ENCODE measurements at regions not wholly inside any gene's neighbourhood (a gene's known extent, or its start where the extent isn't known, plus 50 kb on each side); places are given as distances from the start of the nearest gene placed in this dataset.

- TF ChIP-seq POLR2AphosphoS5 (IDR thresholded peaks at IDR 0.05; ENCODE audit: low read depth, low read length) (no peak), TAF1 (IDR thresholded peaks at IDR 0.05; ENCODE audit: borderline replicate concordance, insufficient read depth, low read length) (no peak), FOXP2 (optimal IDR thresholded peaks at IDR 0.05; ENCODE audit: borderline replicate concordance, extremely low read depth, extremely low read length, insufficient read depth) (no peak)
- TF ChIP-seq, protein P1, sequence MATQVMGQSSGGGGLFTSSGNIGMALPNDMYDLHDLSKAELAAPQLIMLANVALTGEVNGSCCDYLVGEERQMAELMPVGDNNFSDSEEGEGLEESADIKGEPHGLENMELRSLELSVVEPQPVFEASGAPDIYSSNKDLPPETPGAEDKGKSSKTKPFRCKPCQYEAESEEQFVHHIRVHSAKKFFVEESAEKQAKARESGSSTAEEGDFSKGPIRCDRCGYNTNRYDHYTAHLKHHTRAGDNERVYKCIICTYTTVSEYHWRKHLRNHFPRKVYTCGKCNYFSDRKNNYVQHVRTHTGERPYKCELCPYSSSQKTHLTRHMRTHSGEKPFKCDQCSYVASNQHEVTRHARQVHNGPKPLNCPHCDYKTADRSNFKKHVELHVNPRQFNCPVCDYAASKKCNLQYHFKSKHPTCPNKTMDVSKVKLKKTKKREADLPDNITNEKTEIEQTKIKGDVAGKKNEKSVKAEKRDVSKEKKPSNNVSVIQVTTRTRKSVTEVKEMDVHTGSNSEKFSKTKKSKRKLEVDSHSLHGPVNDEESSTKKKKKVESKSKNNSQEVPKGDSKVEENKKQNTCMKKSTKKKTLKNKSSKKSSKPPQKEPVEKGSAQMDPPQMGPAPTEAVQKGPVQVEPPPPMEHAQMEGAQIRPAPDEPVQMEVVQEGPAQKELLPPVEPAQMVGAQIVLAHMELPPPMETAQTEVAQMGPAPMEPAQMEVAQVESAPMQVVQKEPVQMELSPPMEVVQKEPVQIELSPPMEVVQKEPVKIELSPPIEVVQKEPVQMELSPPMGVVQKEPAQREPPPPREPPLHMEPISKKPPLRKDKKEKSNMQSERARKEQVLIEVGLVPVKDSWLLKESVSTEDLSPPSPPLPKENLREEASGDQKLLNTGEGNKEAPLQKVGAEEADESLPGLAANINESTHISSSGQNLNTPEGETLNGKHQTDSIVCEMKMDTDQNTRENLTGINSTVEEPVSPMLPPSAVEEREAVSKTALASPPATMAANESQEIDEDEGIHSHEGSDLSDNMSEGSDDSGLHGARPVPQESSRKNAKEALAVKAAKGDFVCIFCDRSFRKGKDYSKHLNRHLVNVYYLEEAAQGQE (IDR thresholded peaks at IDR 0.05; ENCODE audit: insufficient read depth in 1 of 2, low read depth in 2 of 2, low read length in 2 of 2), result no peak
Observed at GRCh38 chr18:40570615-40571014, 1384.4 kb upstream of the PIK3C3 start.

DNA sequence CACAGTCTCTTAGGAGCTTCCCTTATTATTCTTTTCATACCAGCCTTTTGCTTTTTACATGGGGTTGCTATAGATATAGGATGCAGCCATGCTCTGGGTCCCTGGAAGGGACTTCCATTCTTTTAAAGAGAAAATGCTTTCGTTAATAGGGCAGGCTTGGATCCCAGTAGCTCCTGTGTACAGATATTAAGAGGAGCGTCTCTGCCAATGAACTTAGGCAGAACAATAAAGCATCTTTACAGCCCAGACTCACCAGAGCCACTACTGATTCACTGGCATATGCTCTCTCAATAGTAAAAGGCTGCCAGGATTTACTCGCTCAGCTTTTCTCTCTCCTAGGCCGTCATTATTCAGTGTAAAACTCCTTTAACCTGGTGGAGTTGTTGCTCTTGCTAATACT lies 1385.4 kb upstream of the PIK3C3 start:
- no peak for TF ChIP-seq FOXP2 (optimal IDR thresholded peaks at IDR 0.05; ENCODE audit: borderline replicate concordance, extremely low read depth, extremely low read length, insufficient read depth)

DNA sequence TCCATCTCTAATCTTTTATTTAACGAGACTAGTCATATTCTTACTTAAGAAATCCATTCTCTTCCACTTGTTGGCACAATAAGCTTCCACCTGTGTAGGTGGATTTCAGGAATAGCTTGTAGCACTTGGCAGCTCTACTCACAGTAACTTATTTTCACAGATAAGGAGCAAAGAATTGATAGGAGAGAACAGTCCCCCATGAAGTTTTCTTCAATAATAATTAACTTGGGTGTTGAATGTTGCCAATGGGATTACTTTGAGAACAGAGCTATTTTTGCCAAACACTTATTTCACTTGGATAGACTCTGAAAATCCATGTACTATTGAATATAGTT lies 1388.6 kb upstream of the PIK3C3 start:
- no peak for TF ChIP-seq POLR2AphosphoS5 (IDR thresholded peaks at IDR 0.05; ENCODE audit: low read depth, low read length)
- no peak for TF ChIP-seq SIN3A (IDR thresholded peaks at IDR 0.05; ENCODE audit: borderline replicate concordance, insufficient read depth, low read length)
- TF ChIP-seq, protein P1 (IDR thresholded peaks at IDR 0.05; ENCODE audit: insufficient read depth in 1 of 2, low read depth in 2 of 2, low read length in 2 of 2), result no peak
- TF ChIP-seq TAF1 (IDR thresholded peaks at IDR 0.05; ENCODE audit: borderline replicate concordance, insufficient read depth, low read length), result no peak
- no peak for TF ChIP-seq FOXP2 (optimal IDR thresholded peaks at IDR 0.05; ENCODE audit: borderline replicate concordance, extremely low read depth, extremely low read length, insufficient read depth)

GRCh38 chr18:40565805-40566509 lies 1389.1 kb upstream of the PIK3C3 start:
- TF ChIP-seq POLR2AphosphoS5 (IDR thresholded peaks at IDR 0.05; ENCODE audit: low read depth, low read length), result no peak
- TF ChIP-seq SIN3A (IDR thresholded peaks at IDR 0.05; ENCODE audit: borderline replicate concordance, insufficient read depth, low read length), result no peak

GRCh38 chr18:40559556-40559955 lies 1395.5 kb upstream of the PIK3C3 start:
- TF ChIP-seq TAF1 (IDR thresholded peaks at IDR 0.05; ENCODE audit: borderline replicate concordance, insufficient read depth, low read length), result no peak
- no peak for TF ChIP-seq SIN3A (IDR thresholded peaks at IDR 0.05; ENCODE audit: borderline replicate concordance, insufficient read depth, low read length)
- TF ChIP-seq POLR2AphosphoS5 (IDR thresholded peaks at IDR 0.05; ENCODE audit: low read depth, low read length), result no peak
- TF ChIP-seq FOXP2 (optimal IDR thresholded peaks at IDR 0.05; ENCODE audit: borderline replicate concordance, extremely low read depth, extremely low read length, insufficient read depth), result no peak
- TF ChIP-seq, protein P1 (IDR thresholded peaks at IDR 0.05; ENCODE audit: insufficient read depth in 1 of 2, low read depth in 2 of 2, low read length in 2 of 2), result no peak

DNA sequence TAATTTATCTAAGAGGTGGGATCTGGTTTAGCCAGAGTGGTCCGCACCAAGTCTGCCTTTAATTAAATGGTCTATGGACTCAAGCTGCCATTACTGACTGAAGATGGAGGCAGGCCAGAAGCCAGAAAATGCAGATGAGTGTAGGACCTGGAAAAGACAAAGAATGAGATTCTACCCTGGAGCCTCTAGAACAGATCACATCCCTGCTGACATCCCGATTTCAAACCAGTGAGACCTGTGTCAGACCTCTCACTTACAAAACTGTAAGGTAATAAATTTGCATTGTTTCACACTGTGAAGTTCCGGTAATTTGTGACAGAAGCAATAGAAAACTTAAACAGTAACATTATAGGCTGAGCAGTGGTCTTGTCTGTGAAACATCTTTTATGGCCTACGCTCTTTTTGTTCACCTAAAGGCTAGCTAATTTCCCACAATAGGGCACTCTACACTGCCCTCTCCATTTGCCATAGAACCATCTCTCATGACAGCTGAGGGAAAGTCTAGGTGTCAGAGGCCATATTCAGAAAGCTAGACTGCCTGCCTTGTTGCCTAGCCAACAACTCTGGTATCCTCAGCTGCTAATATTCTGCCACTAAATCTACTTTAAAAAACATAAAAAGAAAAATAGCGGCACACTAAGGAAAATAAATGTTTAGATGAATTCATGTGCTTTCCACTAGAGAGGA lies 1396.2 kb upstream of the PIK3C3 start:
- TF ChIP-seq TAF1 (IDR thresholded peaks at IDR 0.05; ENCODE audit: borderline replicate concordance, insufficient read depth, low read length) (no peak), POLR2AphosphoS5 (IDR thresholded peaks at IDR 0.05; ENCODE audit: low read depth, low read length) (no peak), SIN3A (IDR thresholded peaks at IDR 0.05; ENCODE audit: borderline replicate concordance, insufficient read depth, low read length) (no peak), FOXP2 (optimal IDR thresholded peaks at IDR 0.05; ENCODE audit: borderline replicate concordance, extremely low read depth, extremely low read length, insufficient read depth) (no peak)
- TF ChIP-seq, protein P1 (IDR thresholded peaks at IDR 0.05; ENCODE audit: insufficient read depth in 1 of 2, low read depth in 2 of 2, low read length in 2 of 2), result no peak

All from PFSK-1 (cell line).